ENCODE measurements at regions not wholly inside any gene's neighbourhood (a gene's known extent, or its start where the extent isn't known, plus 50 kb on each side); places are given as distances from the start of the nearest gene placed in this dataset.
"Not testable (repeated sequence)": the region's sequence is repeated elsewhere in the genome, so short reads cannot be mapped to it uniquely, and the experiment has no call there.

GRCh38 chr1:95536501-95536900 is 302.5 kb downstream of the RWDD3 start:
- no peaks in the 10 kb centered on the region for H3K79me2 ChIP-seq (ENCODE audit: insufficient read depth, low read length)
- H3K9me2 ChIP-seq (replicated peaks; ENCODE audit: low read depth, low read length) = no peaks in the 10 kb centered on the region
- no peak overlapping the region for H2AFZ ChIP-seq (ENCODE audit: low read length)
- no peaks in the 10 kb centered on the region for H3F3A ChIP-seq (ENCODE audit: low read depth)
- no peak overlapping the region for H3K4me3 ChIP-seq (ENCODE audit: low read length, poor library complexity, severe bottlenecking)
- no peaks in the 10 kb centered on the region for H3K9me3 ChIP-seq (ENCODE audit: insufficient read depth, low read depth, low read length)
- no peaks in the 10 kb centered on the region for H4K20me1 ChIP-seq (ENCODE audit: insufficient read depth, low read length, poor library complexity, severe bottlenecking)
- H3K9ac ChIP-seq (ENCODE audit: low read depth, low read length, poor library complexity, severe bottlenecking) = no peak overlapping the region
- TF ChIP-seq EZH2phosphoT487 (IDR thresholded peaks at IDR 0.05; ENCODE audit: borderline replicate concordance) (no peak), CTCF (conservative IDR thresholded peaks at IDR 0.05; ENCODE audit: low read length) (no peak)
- no peaks in the 10 kb centered on the region for H3K36me3 ChIP-seq (ENCODE audit: insufficient read depth, low read length)
- no peaks in the 10 kb centered on the region for H3K4me1 ChIP-seq (ENCODE audit: insufficient read depth, low read length, poor library complexity, severe bottlenecking)
- no peak overlapping the region for H3K4me2 ChIP-seq (ENCODE audit: low read depth, low read length, poor library complexity, severe bottlenecking)
- no peaks in the 10 kb centered on the region for H3K27me3 ChIP-seq (ENCODE audit: insufficient read depth, low read length, poor library complexity, severe bottlenecking)

- Histone ChIP-seq H4K20me1 (ENCODE audit: insufficient read depth, low read length, poor library complexity, severe bottlenecking) (no peaks in the 10 kb centered on the region), H3K9me3 (ENCODE audit: insufficient read depth, low read depth, low read length) (no peaks in the 10 kb centered on the region), H3K79me2 (ENCODE audit: insufficient read depth, low read length) (no peaks in the 10 kb centered on the region), H3K4me1 (ENCODE audit: insufficient read depth, low read length, poor library complexity, severe bottlenecking) (no peaks in the 10 kb centered on the region), H3K36me3 (ENCODE audit: insufficient read depth, low read length) (no peaks in the 10 kb centered on the region), H2AFZ (ENCODE audit: low read length) (no peak overlapping the region), H3K27me3 (ENCODE audit: insufficient read depth, low read length, poor library complexity, severe bottlenecking) (no peaks in the 10 kb centered on the region), H3K9me2 (replicated peaks; ENCODE audit: low read depth, low read length) (no peaks in the 10 kb centered on the region), H3K4me3 (ENCODE audit: low read length, poor library complexity, severe bottlenecking) (no peak overlapping the region), H3K4me2 (ENCODE audit: low read depth, low read length, poor library complexity, severe bottlenecking) (no peak overlapping the region), H3F3A (ENCODE audit: low read depth) (no peaks in the 10 kb centered on the region), H3K9ac (ENCODE audit: low read depth, low read length, poor library complexity, severe bottlenecking) (no peak overlapping the region)
- TF ChIP-seq EZH2phosphoT487 (IDR thresholded peaks at IDR 0.05; ENCODE audit: borderline replicate concordance) (no peak), CTCF (conservative IDR thresholded peaks at IDR 0.05; ENCODE audit: low read length) (no peak)
These were observed 303.2 kb downstream of the RWDD3 start for GRCh38 chr1:95537176-95537575.

DNA sequence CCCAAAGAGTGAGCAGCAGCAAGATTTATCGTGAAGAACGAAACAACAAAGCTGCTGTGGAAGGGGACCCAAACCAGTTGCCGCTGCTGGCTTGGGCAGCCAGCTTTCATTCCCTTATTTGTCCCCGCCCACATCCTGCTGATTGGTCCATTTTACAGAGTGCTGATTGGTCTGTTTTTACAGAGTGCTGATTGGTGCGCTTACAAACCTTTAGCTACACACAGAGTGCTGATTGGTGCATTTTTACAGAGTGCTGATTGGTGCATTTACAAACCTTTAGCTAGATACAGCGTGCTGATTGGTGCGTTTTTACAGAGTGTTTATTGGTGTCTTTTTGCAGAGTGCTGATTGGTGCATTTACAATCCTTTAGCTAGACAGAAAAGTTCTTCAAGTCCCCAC is 304.2 kb downstream of the RWDD3 start:
- not testable (repeated sequence) for H3K9ac ChIP-seq (ENCODE audit: low read depth, low read length, poor library complexity, severe bottlenecking); H2AFZ ChIP-seq (ENCODE audit: low read length); H3K79me2 ChIP-seq (ENCODE audit: insufficient read depth, low read length); H3K4me2 ChIP-seq (ENCODE audit: low read depth, low read length, poor library complexity, severe bottlenecking); H3K4me1 ChIP-seq (ENCODE audit: insufficient read depth, low read length, poor library complexity, severe bottlenecking); H3K9me2 ChIP-seq (replicated peaks; ENCODE audit: low read depth, low read length); H3K27me3 ChIP-seq (ENCODE audit: insufficient read depth, low read length, poor library complexity, severe bottlenecking); H3K36me3 ChIP-seq (ENCODE audit: insufficient read depth, low read length); H4K20me1 ChIP-seq (ENCODE audit: insufficient read depth, low read length, poor library complexity, severe bottlenecking); H3K4me3 ChIP-seq (ENCODE audit: low read length, poor library complexity, severe bottlenecking); H3F3A ChIP-seq (ENCODE audit: low read depth); H3K9me3 ChIP-seq (ENCODE audit: insufficient read depth, low read depth, low read length)

- H3K9me2 ChIP-seq (replicated peaks; ENCODE audit: low read depth, low read length) = no peaks in the 10 kb centered on the region
- no peak overlapping the region for H3K4me3 ChIP-seq (ENCODE audit: low read length, poor library complexity, severe bottlenecking)
- no peaks in the 10 kb centered on the region for H3K9me3 ChIP-seq (ENCODE audit: insufficient read depth, low read depth, low read length)
- no peaks in the 10 kb centered on the region for H3K36me3 ChIP-seq (ENCODE audit: insufficient read depth, low read length)
- no peaks in the 10 kb centered on the region for H3K4me1 ChIP-seq (ENCODE audit: insufficient read depth, low read length, poor library complexity, severe bottlenecking)
- H2AFZ ChIP-seq (ENCODE audit: low read length) = no peak overlapping the region
- no peak overlapping the region for H3K4me2 ChIP-seq (ENCODE audit: low read depth, low read length, poor library complexity, severe bottlenecking)
- H3K9ac ChIP-seq (ENCODE audit: low read depth, low read length, poor library complexity, severe bottlenecking) = no peak overlapping the region
- H3F3A ChIP-seq (ENCODE audit: low read depth) = no peaks in the 10 kb centered on the region
- no peaks in the 10 kb centered on the region for H3K79me2 ChIP-seq (ENCODE audit: insufficient read depth, low read length)
- H4K20me1 ChIP-seq (ENCODE audit: insufficient read depth, low read length, poor library complexity, severe bottlenecking) = no peaks in the 10 kb centered on the region
- TF ChIP-seq CTCF (conservative IDR thresholded peaks at IDR 0.05; ENCODE audit: low read length) (no peak), EZH2phosphoT487 (IDR thresholded peaks at IDR 0.05; ENCODE audit: borderline replicate concordance) (no peak)
- no peaks in the 10 kb centered on the region for H3K27me3 ChIP-seq (ENCODE audit: insufficient read depth, low read length, poor library complexity, severe bottlenecking)
These were observed 308.9 kb downstream of the RWDD3 start for GRCh38 chr1:95542936-95543335.
